GM12891 (cell line): ENCODE measurements at regions not wholly inside any gene's neighbourhood (a gene's known extent, or its start where the extent isn't known, plus 50 kb on each side); places are given as distances from the start of the nearest gene placed in this dataset.

ENCODE experiments used
- POLR2A ChIP-seq: IDR thresholded peaks from 2 replicates; pipeline ENCODE4 v1.6.1; 2011; ENCODE audit warnings: low read depth, low read length, control low read depth
- POLR2AphosphoS5 ChIP-seq: IDR thresholded peaks from 2 replicates; pipeline ENCODE4 v1.6.1; 2011; ENCODE audit warnings: low read depth, low read length, control low read depth
- SPI1 ChIP-seq: IDR thresholded peaks from 2 replicates; pipeline ENCODE4 v1.6.1; 2011; ENCODE audit warnings: low read depth, low read length, control low read depth
- TAF1 ChIP-seq: IDR thresholded peaks from 2 replicates; pipeline ENCODE4 v1.6.1; 2011; ENCODE audit warnings: low read depth, low read length, control low read depth

DNA sequence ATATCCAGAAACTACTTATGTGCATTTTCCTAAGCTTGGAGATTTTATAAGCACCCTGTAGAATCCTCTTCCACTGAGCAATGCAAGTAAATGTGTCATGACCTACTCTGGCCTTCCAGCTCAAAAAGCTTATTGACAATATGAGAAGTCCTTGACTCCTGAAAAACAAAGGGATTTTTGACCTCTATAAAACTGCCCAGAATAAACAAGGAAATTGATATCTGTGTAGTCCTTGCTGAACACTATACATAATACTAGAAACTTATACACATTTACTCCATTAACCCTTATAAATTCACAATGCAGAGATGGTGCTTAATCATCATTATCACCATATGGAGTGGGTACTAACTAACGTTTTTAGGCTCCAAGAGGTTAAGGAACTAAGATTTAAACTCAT, 197.4 kb upstream of the KRR1 start:
- TF ChIP-seq POLR2A: no peak
- no peak for TF ChIP-seq SPI1
- no peak for TF ChIP-seq POLR2AphosphoS5
- no peak for TF ChIP-seq TAF1
